ENCODE measurements at regions not wholly inside any gene's neighbourhood (a gene's known extent, or its start where the extent isn't known, plus 50 kb on each side); places are given as distances from the start of the nearest gene placed in this dataset.

- no peak for DNase-seq (ENCODE audit: extremely low read depth, low read depth, low spot score)
Observed at GRCh38 chr4:156193106-156193505, 239.4 kb upstream of the CTSO start.

- no peak for DNase-seq (ENCODE audit: extremely low read depth, low read depth, low spot score)
Observed at GRCh38 chr4:156192033-156192432, 238.4 kb upstream of the CTSO start.

GRCh38 chr4:156191044-156191781 lies 237.5 kb upstream of the CTSO start:
- DNase-seq (ENCODE audit: extremely low read depth, low read depth, low spot score) = no peak

- DNase-seq (ENCODE audit: extremely low read depth, low read depth, low spot score) = no peak
Observed at GRCh38 chr4:156190615-156191014, 236.9 kb upstream of the CTSO start.

GRCh38 chr4:156188596-156188995 lies 234.9 kb upstream of the CTSO start:
- no peak for DNase-seq (ENCODE audit: extremely low read depth, low read depth, low spot score)

- no peak for DNase-seq (ENCODE audit: extremely low read depth, low read depth, low spot score)
Observed at GRCh38 chr4:156186111-156186510, 232.4 kb upstream of the CTSO start.

GRCh38 chr4:156185514-156186055 lies 231.9 kb upstream of the CTSO start:
- no peak for DNase-seq (ENCODE audit: extremely low read depth, low read depth, low spot score)

GRCh38 chr4:156182269-156182668 lies 228.6 kb upstream of the CTSO start:
- no peak for DNase-seq (ENCODE audit: extremely low read depth, low read depth, low spot score)

- DNase-seq (ENCODE audit: extremely low read depth, low read depth, low spot score) = no peak
Observed at GRCh38 chr4:156177941-156178340, 224.3 kb upstream of the CTSO start.

- DNase-seq (ENCODE audit: extremely low read depth, low read depth, low spot score) = no peak
Observed at GRCh38 chr4:156176896-156177295, 223.2 kb upstream of the CTSO start.

- no peak for DNase-seq (ENCODE audit: extremely low read depth, low read depth, low spot score)
Observed at GRCh38 chr4:156173937-156174336, 220.3 kb upstream of the CTSO start.

- DNase-seq (ENCODE audit: extremely low read depth, low read depth, low spot score) = no peak
Observed at GRCh38 chr4:156173486-156173885, 219.8 kb upstream of the CTSO start.

- no peak for DNase-seq (ENCODE audit: extremely low read depth, low read depth, low spot score)
Observed at GRCh38 chr4:156169861-156170260, 216.2 kb upstream of the CTSO start.

GRCh38 chr4:156169011-156169410 lies 215.3 kb upstream of the CTSO start:
- DNase-seq (ENCODE audit: extremely low read depth, low read depth, low spot score) = no peak

GRCh38 chr4:156168288-156168687 lies 214.6 kb upstream of the CTSO start:
- no peak for DNase-seq (ENCODE audit: extremely low read depth, low read depth, low spot score)

- no peak for DNase-seq (ENCODE audit: extremely low read depth, low read depth, low spot score)
Observed at GRCh38 chr4:156158747-156159146, 205.1 kb upstream of the CTSO start.

- no peak for DNase-seq (ENCODE audit: extremely low read depth, low read depth, low spot score)
Observed at GRCh38 chr4:156154978-156155377, 201.3 kb upstream of the CTSO start.

- DNase-seq (ENCODE audit: extremely low read depth, low read depth, low spot score) = no peak
Observed at GRCh38 chr4:156146571-156146970, 192.9 kb upstream of the CTSO start.

- no peak for DNase-seq (ENCODE audit: extremely low read depth, low read depth, low spot score)
Observed at GRCh38 chr4:156144961-156145360, 191.3 kb upstream of the CTSO start.

- DNase-seq (ENCODE audit: extremely low read depth, low read depth, low spot score) = no peak
Observed at GRCh38 chr4:156138781-156139280, 185.2 kb upstream of the CTSO start.

GRCh38 chr4:156137679-156138473 lies 184.2 kb upstream of the CTSO start:
- no peak for DNase-seq (ENCODE audit: extremely low read depth, low read depth, low spot score)

GRCh38 chr4:156132196-156132595 lies 178.5 kb upstream of the CTSO start:
- DNase-seq (ENCODE audit: extremely low read depth, low read depth, low spot score) = no peak
